ENCODE measurements at regions not wholly inside any gene's neighbourhood (a gene's known extent, or its start where the extent isn't known, plus 50 kb on each side); places are given as distances from the start of the nearest gene placed in this dataset.

GRCh38 chr3:195001961-195002861, 268.7 kb downstream of the XXYLT1 start (continued):
- TF ChIP-seq PREB (CRISPR knock-in tag; IDR thresholded peaks at IDR 0.05) = no peak
- peak; percentile 25 for TF ChIP-seq ASH2L (IDR thresholded peaks at IDR 0.05; ENCODE audit: insufficient read length, low read depth, low read length)
- TF ChIP-seq SMAD9 (CRISPR knock-in tag; IDR thresholded peaks at IDR 0.05) = no peak
- peak; percentile 82 for TF ChIP-seq TEAD3 (CRISPR knock-in tag; optimal IDR thresholded peaks at IDR 0.05; ENCODE audit: borderline replicate concordance)
- no peak for TF ChIP-seq RFXANK (CRISPR knock-in tag; IDR thresholded peaks at IDR 0.05)
- TF ChIP-seq ZNF709 (CRISPR knock-in tag; IDR thresholded peaks at IDR 0.05) = no peak
- no peak for TF ChIP-seq DPF2 (CRISPR knock-in tag; IDR thresholded peaks at IDR 0.05; ENCODE audit: borderline replicate concordance, low read depth)
- no peak for TF ChIP-seq NONO (IDR thresholded peaks at IDR 0.05)
- TF ChIP-seq NONO (CRISPR knock-in tag; conservative IDR thresholded peaks at IDR 0.05) = 0 out of 2 replicates have a peak, but pooled peaks have one; percentile 22

- FAIRE-seq (no peak), ATAC-seq (no peak)
- intact Hi-C loops (cut with micrococcal nuclease; ENCODE audit: unreplicated experiment) = loop anchor here (10.0 kb wide), 1 partner anchor 62 kb away; no protein-coding TSS in a partner anchor
Measured at GRCh38 chr3:195003006-195003892, 267.7 kb downstream of the XXYLT1 start.

More at GRCh38 chr3:195003006-195003892, 267.7 kb downstream of the XXYLT1 start:
- no peaks in the 10 kb centered on the region for H3K36me3 ChIP-seq (replicated peaks in 1 of 2; ENCODE audit: control insufficient read depth in 1 of 2, insufficient read depth in 2 of 2, low read length in 2 of 2)
- 24% methylated on average over 12 of the region's 13 CpGs for WGBS (ENCODE audit: low lambda C conversion rate)
- H3K4me1 ChIP-seq (ENCODE audit: insufficient read depth, low read length) = peaks cover 20% of the 10 kb centered on the region
- H3K79me2 ChIP-seq (ENCODE audit: insufficient read depth, low read length) = no peaks in the 10 kb centered on the region
- H2AFZ ChIP-seq (ENCODE audit: low read length) = no peak overlapping the region
- no peak overlapping the region for H3K27ac ChIP-seq (ENCODE audit: extremely low read length, insufficient read depth, low read length)
- ChIA-PET CTCF (ENCODE audit: low intra/inter-chr PET ratio, low total read pairs) (no interaction called here), POLR2A (no interaction called here)
- no peaks in the 10 kb centered on the region for H4K20me1 ChIP-seq (ENCODE audit: insufficient read depth, low read length)
- no TSS peak for BruUV-seq (replicated peaks)
- in situ Hi-C loops (cut with HindIII; ENCODE audit: extremely low pct_ligation_motif_present, low pct_unique_long_range_greater_than_20kb) = loop anchor here (5.0 to 10.0 kb wide), 2 partner anchors 104 to 252 kb away; no protein-coding TSS in a partner anchor
- TF ChIP-seq CEBPB (IDR thresholded peaks at IDR 0.05; ENCODE audit: borderline replicate concordance, low read depth, low read length) (peak; percentile 56; the same call in 1 of the 2 replicates), ZNF550 (CRISPR knock-in tag; IDR thresholded peaks at IDR 0.05; ENCODE audit: borderline replicate concordance) (no peak)
- H3K9me3 ChIP-seq (ENCODE audit: low read length) = no peaks in the 10 kb centered on the region
- H3K4me3 ChIP-seq (replicated peaks in 1 of 3; ENCODE audit: insufficient read depth in 1 of 3, low read depth in 2 of 3, low read length in 3 of 3) = no peak overlapping the region
- H3K9ac ChIP-seq (ENCODE audit: insufficient read depth, low read depth, low read length) = no peak overlapping the region
- H3K4me2 ChIP-seq (ENCODE audit: low read depth, low read length) = no peak overlapping the region
- H3K27me3 ChIP-seq (ENCODE audit: control insufficient read depth in 1 of 2, insufficient read depth in 2 of 2, low read length in 2 of 2) = peaks cover 0 to 60% of the 10 kb centered on the region in 2 experiments; a peak in 4 of 5 replicates
- DNase-seq (ENCODE audit: low spot score) = no peak
